ENCODE measurements at regions not wholly inside any gene's neighbourhood (a gene's known extent, or its start where the extent isn't known, plus 50 kb on each side); places are given as distances from the start of the nearest gene placed in this dataset.

DNA sequence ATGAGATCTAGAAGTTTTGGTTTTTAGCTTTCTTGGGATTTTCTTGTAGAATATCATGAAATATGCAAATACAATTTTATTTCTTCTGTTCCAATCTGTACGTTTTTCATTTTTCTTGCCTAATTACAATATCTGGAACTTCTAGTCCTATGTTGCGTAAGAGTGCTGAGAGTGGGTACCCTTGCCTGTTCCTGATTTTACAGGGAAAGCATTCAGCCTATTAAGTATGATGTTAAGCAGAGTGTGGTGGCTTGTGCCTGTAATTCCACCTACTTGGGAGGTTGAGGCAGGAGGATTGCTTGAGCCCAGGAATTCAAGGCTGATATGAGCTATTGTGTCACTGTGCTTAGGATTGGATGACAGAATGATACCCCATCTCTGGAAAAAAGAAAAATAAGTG, 210.2 kb upstream of the ITGA1 start:
- no peak for TF ChIP-seq CTCF (IDR thresholded peaks at IDR 0.05; ENCODE audit: poor library complexity)
- TF ChIP-seq EZH2 (IDR thresholded peaks at IDR 0.05; ENCODE audit: borderline replicate concordance) = no peak

Measured in hepatocyte (in vitro differentiated cells).